ENCODE measurements at regions not wholly inside any gene's neighbourhood (a gene's known extent, or its start where the extent isn't known, plus 50 kb on each side); places are given as distances from the start of the nearest gene placed in this dataset.

- TF ChIP-seq CTBP2 (IDR thresholded peaks at IDR 0.05; ENCODE audit: borderline replicate concordance, insufficient read depth, insufficient read length, low read length), result no peak
Measured at GRCh38 chr5:174384509-174384947, 339.0 kb downstream of the NSG2 start (continued).
